OCI-M1 (cell line): ENCODE measurements at regions not wholly inside any gene's neighbourhood (a gene's known extent, or its start where the extent isn't known, plus 50 kb on each side); places are given as distances from the start of the nearest gene placed in this dataset.

Experiments
- DNase-seq: peaks from one replicate; lab custom pipeline; 2025; lab: John Stamatoyannopoulos, UW

DNA sequence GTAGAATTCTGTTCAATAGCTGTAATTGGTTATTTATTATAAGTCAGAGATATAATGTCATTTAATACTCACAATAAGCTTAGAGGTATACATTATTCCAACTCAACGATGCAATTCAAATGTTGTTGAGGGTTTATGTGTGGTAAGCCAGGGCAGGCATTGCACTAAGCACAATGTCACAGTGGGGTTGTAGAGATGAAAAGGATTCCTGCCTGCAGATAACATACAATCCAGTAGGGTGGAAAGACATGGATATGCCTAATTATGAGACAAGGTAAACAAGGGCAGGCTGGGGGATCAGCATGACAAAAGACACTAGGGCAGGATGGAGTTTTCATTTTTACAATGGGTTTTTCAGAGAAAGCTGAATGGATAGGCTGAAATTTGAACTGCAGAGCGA lies 98.7 kb upstream of the PALM2AKAP2 start:
- no peak for DNase-seq

DNA sequence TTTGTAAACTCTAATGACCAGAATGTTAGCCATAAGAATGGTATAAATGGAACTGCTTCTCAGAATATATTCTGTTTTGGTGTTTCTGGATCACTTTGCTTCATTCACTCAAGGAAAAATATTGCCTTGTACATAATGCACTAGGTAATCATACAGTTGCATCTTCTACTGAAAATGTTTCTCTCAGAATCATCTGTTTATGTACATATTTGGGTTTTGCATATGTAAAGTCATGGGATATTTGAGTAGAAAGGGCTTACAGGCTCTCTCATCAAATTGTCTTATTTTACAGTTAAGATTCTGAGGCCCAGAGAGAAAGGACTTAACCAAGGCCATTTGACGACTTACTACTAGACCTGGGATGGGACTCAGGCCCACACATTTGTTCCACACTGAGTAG lies 97.8 kb upstream of the PALM2AKAP2 start:
- DNase-seq = no peak

DNA sequence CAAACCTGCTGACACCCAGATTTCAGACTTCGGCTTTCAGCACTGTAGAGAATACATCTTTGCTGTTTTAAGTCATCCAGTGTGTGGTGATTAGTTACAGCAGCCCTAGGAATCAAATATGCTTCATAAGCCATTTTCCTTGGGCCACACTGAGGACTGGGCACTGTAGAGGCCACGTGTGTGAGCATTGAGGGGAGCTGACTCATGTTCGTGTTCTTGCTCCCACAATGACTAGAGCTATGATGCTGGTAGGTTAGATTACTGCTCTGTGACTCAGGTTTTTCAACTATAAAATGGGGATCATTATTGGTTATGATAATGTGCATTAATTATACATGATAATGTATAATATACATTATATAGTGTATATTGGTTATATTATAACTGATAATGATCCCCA lies 96.5 kb upstream of the PALM2AKAP2 start:
- no peak for DNase-seq

DNA sequence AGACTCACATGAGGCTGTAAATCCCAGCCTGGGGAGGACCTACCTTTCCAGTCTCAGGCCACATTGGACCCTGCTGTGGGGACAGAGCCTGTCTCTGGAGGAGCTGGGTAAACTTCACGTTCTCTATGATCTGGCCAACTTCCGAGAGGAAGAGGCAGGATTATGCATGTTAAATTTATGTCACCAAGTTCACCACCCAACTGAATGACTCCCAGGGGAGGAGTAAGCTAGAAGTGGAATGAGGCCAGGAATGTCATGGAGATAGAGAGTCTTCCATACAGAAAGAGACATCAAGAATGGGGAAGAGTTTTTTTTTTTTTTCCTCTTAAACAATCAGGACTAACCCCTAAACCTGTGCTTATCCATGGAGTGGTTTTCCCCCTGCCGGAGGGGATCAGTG lies 90.3 kb upstream of the PALM2AKAP2 start:
- no peak for DNase-seq

DNA sequence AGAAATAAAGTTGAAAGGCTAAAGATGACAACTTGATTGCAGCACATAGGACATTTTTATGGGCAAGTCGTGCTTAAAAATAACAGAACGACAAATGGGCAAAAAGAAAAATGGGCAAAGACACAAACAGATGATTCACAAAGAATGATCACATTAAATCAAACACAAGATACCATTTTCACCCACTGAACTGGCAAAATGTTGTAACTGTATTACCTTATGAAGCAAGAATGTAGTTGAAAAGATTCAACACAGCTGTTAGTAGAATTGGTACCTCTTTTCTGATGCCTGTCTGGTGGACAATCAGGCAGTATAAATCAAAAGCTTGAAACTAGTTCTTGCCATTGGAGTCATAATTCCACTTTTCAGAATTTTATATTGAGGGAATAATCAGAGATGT lies 81.0 kb upstream of the PALM2AKAP2 start:
- no peak for DNase-seq

DNA sequence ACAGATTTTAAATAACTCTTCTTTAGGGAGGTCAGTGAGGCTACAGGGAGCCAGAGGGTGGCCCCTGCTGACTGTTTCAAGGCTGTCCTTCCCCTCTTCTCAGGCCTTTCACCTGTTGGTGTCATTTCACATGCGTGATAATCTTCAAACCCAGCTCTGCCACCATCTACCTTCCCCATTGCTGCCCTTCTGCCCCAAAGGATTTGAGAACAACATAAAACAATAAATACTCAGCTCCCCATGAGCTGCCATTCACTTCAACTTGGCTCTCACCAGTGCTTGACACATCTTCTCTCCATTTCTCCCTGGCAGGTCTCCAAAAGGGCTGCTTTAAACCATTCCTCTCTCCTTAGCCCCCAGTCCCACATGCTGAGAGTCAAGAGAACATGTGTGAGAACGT lies 75.5 kb upstream of the PALM2AKAP2 start:
- DNase-seq = no peak

DNA sequence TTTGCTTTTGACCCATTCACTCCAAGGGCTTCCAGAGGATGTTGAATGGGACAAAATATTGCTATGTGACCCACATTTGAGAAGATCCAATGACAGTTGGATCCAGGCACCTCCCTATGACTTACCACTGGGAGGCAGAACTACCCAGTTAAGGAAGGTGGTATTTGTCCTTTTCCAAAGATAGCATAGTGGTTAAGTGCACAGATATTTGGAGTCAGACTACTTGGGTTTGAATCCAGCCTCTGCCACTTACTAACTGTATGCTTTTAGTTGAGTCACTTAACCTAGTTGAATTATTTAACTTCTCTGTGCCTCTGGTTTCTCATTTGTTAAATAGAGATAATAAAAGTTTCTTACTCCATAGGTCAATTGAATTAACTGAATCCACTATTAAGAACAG lies 74.5 kb upstream of the PALM2AKAP2 start:
- DNase-seq = peak; percentile 25

DNA sequence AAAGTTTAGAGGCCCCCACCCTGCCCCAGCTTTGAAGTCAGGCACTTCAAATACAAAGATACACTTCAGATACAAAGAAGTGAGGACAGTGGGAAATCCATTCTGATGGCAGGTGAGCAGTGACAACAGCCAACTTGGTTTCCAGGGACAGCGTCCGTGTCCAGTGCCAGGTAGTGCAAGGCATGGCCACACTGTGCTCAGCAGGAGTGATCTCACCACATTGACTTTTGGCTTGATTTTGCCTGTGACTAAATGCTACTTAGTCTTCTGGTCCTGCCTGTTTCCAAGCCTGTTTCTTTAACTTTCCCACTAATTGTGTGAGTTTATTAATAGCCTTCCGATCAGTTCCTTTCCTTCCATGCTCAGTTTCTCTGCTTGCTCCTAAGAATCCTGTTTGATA lies 72.6 kb upstream of the PALM2AKAP2 start:
- DNase-seq = no peak

DNA sequence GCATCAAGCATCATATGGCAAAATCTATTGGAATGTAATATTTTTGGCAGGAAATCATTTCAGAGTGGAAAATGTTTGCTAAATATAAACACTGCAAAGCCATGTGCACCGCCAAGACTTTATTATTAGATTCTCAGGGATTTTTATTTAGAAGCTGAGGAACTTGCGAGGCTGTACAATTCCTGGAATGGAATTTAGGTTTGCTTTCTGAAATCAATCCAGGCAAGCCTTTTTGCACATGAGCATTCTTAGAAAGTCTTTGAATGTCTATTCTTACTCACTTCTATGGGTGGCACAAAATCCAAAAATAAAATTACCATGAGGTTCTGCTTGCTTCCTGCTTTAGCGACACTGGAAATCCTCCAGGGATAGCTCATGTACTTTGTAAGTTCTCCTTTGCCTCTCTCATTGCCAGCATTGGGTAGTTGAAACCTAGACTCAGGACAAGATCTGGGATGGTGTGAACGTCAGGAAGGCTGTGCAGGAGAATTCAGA lies 71.5 kb upstream of the PALM2AKAP2 start:
- DNase-seq = no peak

DNA sequence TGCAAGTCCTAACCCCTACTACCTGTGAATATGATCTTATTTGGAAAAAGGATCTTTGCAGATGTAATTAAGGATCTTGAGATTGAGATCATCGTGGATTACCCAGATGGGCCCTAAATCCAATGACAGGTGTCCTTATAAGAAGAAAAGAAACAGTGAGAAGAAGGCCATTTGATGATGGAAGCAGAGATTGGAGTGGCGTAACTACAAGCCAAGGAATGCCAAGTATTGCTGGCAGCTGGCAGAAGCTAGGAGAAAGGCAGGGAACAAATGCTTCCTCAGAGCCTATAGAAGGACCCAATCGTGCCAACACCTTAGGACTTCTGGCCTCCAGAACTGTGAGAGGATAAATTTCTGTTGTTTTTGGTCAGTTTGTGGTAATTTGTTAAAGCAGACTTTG lies 70.1 kb upstream of the PALM2AKAP2 start:
- DNase-seq = no peak

DNA sequence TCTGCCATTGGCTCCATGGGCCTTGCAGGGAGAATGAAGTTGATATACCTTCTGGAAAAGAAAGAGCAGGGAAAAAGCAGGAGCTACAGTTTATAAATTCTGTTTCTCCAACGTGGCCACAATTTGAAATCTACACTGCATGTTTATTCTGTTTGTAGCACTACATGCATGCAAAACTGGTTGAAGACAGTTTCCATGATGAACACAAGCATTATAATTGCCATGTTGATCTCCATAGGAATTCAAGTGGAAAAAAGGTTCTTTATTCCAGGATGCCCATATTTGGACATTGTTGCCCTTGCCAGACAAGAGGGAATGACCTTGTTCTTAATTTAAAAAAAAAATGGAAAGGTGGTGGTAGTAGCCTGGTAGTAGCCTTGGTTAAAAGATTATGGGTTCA lies 69.2 kb upstream of the PALM2AKAP2 start:
- DNase-seq = no peak

DNA sequence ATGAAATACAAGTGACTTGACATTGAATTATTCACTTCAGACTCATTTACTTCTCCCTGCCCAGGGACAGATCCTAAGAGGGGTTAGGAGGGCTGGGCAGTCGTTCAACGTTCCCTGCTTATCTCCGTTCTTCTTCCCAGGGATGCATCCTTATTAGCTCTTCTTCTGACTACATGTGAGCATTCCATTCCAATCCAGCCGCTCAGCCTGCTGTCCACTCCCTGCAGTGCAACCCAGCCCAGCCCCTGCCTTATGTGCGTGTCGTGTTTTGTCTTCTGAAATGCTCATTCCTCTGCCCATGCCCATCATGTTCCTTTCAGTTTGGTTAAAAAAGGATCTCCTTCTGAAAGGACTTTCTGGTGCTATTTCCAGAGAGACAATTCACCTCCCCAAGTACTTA lies 64.7 kb upstream of the PALM2AKAP2 start:
- DNase-seq = no peak

DNA sequence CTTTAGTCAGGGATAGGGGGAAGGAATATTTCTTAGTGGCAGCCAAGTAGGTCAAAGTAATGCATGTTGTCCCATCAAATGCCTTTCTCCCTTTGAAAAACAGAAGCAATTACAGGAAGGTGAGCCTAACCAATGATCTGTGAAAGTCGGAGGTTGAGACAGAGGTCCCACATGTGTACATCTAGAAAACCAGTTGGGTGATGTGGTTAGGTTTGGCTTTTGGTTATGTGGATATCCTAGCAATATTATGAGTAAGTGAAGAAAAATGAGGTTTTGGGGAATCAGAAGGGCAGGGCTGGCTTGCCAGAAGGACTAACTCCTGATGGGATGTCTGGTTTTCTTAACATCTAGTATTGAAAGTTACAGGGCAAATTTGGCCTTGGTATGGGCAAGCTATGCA lies 63.4 kb upstream of the PALM2AKAP2 start:
- no peak for DNase-seq

DNA sequence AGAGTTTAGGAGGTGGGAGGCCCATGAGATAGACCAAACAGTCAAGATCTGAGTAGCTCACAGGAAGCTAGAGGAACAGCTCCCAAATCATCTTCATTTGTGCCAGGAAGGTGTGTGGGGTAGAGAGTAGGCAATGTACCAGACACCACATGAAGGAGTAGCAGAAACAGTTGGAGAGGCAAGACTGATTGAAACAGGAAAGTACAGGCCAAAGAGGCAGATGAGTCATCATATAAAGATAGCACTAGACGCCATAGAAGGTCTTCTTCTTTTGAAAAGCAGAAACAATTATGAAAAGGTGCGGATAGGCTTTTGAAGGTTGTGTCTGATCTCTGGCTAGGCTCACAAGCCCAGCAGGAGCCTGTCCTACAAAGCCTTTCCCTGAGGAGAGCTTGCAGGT lies 62.7 kb upstream of the PALM2AKAP2 start:
- DNase-seq = peak; percentile 14

DNA sequence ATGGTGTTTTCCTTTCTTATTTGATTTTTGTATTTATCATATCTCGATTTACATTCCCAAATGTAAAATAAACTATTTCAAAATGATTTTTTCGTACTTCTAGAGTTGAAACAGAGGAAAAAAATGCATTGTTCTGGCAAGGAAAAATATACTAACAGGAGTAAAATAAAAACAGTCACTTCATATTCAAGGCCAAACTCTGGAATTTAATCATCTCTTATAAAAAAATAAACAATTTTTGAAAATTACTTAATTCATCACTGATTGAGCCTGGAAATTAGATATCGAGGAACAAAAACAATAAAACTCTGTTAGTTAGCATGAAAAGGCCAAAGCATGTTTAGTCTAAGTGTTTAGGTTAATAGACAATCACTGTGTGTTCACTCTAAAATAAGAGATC lies 61.1 kb upstream of the PALM2AKAP2 start:
- no peak for DNase-seq

DNA sequence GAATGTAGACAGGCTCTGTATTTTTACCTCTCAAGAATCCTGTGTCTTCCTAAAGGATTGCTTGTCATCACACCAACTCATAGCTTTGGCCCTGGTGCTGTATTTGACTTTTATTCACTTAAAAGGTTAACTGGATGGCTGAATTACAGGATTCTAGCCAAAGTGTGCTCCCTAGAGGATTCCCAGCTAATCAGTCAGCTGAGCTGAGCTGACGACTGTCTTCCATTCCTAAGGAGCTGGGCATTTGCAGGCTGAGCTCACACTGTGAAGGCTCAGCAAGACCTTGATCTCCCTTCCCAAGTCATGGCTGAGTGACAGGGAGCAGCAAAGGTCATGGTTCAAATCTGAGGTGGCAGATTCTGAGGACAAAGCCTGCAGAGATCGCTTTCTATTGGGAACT lies 59.0 kb upstream of the PALM2AKAP2 start:
- DNase-seq = no peak

DNA sequence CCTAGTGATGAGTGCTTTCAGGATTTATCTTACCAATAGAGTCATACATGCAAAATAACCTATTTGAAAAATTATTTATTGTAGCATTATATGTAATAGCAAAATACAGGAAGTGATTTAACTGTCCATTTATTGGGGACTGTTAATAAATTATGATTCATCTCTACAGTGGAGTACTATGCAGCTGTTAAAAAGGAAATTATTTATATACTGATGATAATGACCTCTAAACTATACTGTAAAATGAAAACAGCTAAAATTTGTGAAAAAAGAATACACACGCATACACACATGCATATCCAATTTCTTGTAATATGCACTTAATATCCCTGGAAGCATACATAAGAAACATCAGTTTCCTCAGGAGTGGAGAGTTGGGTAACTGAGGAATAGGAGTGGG lies 58.0 kb upstream of the PALM2AKAP2 start:
- no peak for DNase-seq

DNA sequence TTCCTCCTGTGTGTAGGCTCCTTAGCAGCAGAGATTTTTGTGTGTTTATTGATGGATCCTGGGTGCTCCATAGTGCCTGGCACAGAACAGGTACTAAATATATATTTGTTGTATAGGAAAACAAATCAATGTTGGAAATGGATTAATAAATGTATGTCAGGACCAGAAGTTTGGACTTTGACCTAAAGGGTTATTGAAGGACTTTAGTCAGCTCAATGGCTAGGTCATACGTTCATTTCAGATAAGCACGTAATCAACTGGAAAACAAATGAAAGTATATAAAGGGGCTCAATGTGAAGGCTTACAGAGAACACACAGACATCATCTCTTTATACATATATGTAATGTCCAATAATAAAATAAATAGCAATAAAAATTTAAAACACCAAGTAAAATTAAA lies 56.2 kb upstream of the PALM2AKAP2 start:
- no peak for DNase-seq

DNA sequence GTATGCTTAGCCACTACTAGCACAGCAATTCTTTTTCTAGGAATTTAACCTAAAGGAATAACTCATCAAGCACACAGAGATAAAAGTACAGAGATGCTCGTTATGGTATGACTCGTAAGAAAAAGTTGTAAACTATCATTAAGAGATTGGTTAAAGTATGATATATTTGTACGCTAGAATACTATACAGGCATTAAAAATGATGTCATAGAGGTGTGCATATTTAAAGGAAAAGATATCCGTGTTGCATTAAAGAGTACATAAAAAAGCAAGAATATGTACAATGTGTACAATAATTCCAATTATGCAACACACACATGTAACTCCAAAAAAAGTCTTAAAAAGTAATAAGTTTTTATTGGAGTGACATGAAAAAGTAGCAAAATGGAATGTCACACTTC lies 54.5 kb upstream of the PALM2AKAP2 start:
- no peak for DNase-seq

DNA sequence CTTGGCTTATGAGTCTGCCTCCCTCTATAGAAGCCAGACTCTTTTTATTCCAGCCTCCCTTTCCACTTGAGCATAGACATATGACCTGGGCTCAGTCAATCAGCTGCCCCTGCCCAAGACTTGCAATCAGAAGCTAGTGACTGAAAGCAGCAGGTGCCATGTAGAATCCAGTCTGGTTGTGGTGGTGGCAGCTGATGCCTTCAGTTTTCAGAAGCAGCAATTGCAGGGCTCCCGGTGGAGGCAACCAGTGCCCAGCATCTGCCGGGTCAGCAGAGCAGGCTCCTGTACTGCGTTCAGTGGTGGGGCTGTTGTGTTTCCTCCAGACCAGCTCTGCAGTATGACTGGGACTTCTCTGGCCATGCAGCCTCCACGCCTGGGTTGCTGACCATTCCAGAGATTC lies 53.9 kb upstream of the PALM2AKAP2 start:
- no peak for DNase-seq

DNA sequence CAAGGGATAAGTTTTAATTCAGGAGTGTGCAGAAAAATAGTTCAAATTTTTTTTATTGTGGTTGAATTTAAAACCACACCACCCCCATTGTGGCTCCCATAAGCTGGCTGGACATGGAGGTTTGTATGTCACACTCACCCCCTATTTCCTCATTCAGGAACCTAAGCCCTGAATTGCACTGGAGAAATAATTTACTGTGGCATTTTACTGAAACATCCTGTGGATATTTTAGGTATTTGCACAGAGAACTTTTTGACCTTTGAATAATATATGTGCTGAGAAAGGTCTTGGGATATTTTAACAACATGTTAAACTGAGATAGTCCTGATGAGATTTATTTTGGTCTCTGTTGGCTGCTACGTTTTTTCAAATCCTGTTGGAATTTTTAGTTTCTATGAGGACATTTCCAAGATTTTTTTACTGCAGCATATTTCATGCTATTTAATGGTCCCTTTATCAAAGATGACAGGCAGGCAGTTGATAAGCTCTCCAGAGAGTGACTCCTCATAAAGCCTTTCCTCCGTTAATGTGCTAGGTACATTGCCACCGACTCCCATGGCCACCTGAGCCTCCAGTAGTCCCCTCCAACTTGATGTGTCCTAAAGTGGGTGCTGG lies 51.2 kb upstream of the PALM2AKAP2 start:
- no peak for DNase-seq

DNA sequence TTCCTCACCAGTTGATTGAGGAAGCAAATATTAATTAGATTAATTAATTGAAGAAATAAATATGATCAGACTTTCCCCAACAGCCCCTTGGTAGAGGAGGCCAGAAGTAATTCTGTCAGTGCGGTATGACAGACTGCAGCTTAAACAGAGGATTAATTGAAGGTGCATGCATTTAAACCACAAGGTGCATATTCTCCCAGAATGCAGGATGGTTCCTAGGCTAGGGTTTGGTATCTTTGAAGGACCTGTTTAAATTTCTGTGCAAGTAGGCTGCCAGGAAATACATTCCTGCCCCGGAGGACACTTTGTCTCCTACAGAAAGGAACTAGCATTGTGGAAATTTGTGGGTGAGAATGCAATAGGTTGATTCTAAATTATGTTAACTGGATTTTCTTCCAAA lies 50.5 kb upstream of the PALM2AKAP2 start:
- DNase-seq = no peak
